ENCODE measurements at regions not wholly inside any gene's neighbourhood (a gene's known extent, or its start where the extent isn't known, plus 50 kb on each side); places are given as distances from the start of the nearest gene placed in this dataset.

DNA sequence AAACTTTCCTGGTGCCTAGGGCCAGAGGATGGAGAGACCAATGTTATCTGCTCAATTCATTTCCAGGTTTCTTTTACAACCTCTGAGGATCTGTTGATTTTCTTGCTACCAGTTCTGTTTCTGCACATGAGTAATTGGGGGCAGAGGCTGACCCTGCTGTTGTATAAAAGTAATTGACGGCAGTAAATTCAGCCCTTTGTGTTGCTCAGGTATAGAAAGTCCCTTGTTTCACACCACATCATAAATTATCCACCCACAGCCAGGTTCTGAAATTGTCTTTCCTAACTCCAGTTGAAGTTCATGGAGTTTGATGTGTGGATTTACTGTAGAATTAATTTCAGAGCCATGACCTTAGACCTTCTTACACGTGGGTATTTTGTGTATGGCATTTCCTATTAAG lies 107.4 kb upstream of the GRIK2 start:
- TF ChIP-seq CTCF (conservative IDR thresholded peaks at IDR 0.05; ENCODE audit: low read depth in 2 of 2) (no peak), EZH2phosphoT487 (IDR thresholded peaks at IDR 0.05; ENCODE audit: unreplicated experiment) (no peak), EZH2 (IDR thresholded peaks at IDR 0.05; ENCODE audit: low read depth, unreplicated experiment) (no peak), NANOG (IDR thresholded peaks at IDR 0.05; ENCODE audit: borderline replicate concordance) (no peak), CREB1 (CRISPR knock-in tag; IDR thresholded peaks at IDR 0.05; ENCODE audit: low read depth) (no peak), ZNF331 (CRISPR knock-in tag; IDR thresholded peaks at IDR 0.05; ENCODE audit: low read depth) (no peak), POLR2AphosphoS5 (IDR thresholded peaks at IDR 0.05; ENCODE audit: low read depth) (no peak)
